GM23248 (cell line): ENCODE measurements at regions not wholly inside any gene's neighbourhood (a gene's known extent, or its start where the extent isn't known, plus 50 kb on each side); places are given as distances from the start of the nearest gene placed in this dataset.

ENCODE experiments used
- EZH2 ChIP-seq: fragments of 200-600 bp; sonication (generic); IDR thresholded peaks from 2 replicates; pipeline ENCODE4 v1.6.1; 2018; ENCODE audit warnings: antibody characterized with exemption, mild to moderate bottlenecking; ENCODE audit not compliant: insufficient read depth, poor library complexity, severe bottlenecking
- EZH2phosphoT487 ChIP-seq: fragments of 200-600 bp; sonication (generic); IDR thresholded peaks from 2 replicates; pipeline ENCODE4 v1.6.1; 2018; ENCODE audit warnings: antibody characterized with exemption, moderate library complexity, mild to moderate bottlenecking, low read depth; ENCODE audit not compliant: insufficient read depth

GRCh38 chr10:20466731-20467130, 430.4 kb downstream of the NEBL start:
- TF ChIP-seq EZH2: no peak
- no peak for TF ChIP-seq EZH2phosphoT487
